Activated naive CD4-positive, alpha-beta T cell treated with anti-CD3 and anti-CD28 coated beads, Interleukin-2, amount 50 U/mL, for 16 hours (primary cell): ENCODE measurements at regions not wholly inside any gene's neighbourhood (a gene's known extent, or its start where the extent isn't known, plus 50 kb on each side); places are given as distances from the start of the nearest gene placed in this dataset.
"Not testable (repeated sequence)": the region's sequence is repeated elsewhere in the genome, so short reads cannot be mapped to it uniquely, and the experiment has no call there.

Source experiments
- DNase-seq: peaks from one replicate; pipeline ENCODE4 v3.0.0-alpha.2; 2020

GRCh38 chr2:180829261-180829660 lies 151.1 kb upstream of the UBE2E3 start:
- DNase-seq, result no peak

DNA sequence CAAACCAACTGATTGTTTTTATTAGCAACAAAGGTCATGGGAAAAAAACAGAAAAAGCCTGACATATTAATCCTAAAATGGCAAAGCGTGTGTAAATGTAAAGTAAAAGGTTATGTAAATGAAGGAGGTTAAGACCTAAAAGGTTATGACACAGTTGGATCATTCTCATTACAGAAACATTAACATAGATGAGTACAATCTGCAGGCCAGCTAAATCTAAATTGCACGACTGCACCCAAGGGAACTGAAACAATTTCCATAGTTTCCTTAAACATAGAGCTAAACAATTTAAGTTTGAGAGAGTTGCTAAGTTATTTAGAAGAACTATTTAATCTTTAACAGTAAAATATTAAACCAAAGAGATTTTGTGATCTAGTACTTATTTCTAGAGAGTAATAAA lies 151.6 kb upstream of the UBE2E3 start:
- DNase-seq, result no peak

- no peak for DNase-seq
Observed at GRCh38 chr2:180823546-180824141, 156.8 kb upstream of the UBE2E3 start.

- no peak for DNase-seq
Observed at GRCh38 chr2:180819106-180819505, 161.3 kb upstream of the UBE2E3 start.

DNA sequence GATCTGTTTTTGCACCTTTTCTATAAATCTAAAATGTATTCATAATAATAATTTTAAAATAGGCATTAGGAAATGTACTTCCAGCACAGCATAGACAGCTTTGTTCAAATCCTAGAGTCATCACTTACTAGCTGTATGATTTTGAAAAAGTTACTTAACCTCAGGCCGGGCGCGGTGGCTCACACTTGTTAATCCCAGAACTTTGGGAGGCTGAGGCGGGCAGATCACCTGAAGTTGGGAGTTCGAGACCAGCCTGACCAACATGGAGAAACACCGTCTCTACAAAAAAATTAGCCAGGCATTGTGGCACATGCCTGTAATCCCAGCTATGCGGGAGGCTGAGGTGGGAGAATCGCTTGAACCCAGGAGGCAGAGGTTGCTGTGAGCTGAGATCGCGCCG lies 161.7 kb upstream of the UBE2E3 start:
- DNase-seq, result not testable (repeated sequence)

- DNase-seq, result no peak
Observed at GRCh38 chr2:180799141-180799540, 181.3 kb upstream of the UBE2E3 start.

- DNase-seq, result no peak
Observed at GRCh38 chr2:180790891-180791290, 189.5 kb upstream of the UBE2E3 start.

- DNase-seq, result no peak
Observed at GRCh38 chr2:180787330-180787729, 193.1 kb upstream of the UBE2E3 start.

DNA sequence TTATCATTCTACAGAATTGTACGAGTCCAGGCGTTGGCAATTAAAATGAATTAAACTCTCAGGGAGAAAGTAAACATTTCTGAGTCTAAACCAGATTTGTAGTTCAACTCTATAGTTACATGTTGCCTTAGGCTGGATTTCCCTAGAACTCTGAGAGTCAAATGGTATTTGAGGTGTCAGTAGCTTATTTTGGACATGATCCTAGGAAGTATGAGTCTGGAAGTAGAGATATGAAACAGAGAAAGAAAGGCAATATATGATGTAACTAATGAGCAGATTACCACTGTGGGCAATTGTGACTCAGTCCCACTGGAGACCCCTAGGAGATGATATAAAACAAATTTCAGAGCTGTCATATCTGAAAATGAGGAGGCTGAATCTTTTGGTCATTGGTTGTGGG lies 199.1 kb upstream of the UBE2E3 start:
- DNase-seq, result no peak

- no peak for DNase-seq
Observed at GRCh38 chr2:180778291-180778690, 202.1 kb upstream of the UBE2E3 start.

DNA sequence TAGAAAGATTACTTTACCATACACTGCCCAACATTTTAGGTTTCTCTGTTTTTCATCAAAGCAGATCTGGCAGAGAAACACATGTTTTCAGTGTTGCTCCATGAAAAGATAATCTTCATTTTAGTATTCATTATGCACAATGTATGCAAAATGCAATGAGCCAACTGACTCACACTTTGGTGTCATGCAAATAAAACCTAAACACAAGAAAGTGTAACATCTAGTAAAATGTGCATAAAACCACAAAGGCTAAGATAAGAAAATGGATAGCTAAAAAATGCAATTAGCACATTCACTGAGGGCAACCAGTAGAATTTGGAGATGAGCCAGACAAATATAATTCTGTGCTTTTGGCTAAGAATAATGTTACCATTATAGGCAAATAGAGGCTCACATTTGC lies 203.5 kb upstream of the UBE2E3 start:
- DNase-seq, result no peak

GRCh38 chr2:180775711-180776110 lies 204.7 kb upstream of the UBE2E3 start:
- no peak for DNase-seq

DNA sequence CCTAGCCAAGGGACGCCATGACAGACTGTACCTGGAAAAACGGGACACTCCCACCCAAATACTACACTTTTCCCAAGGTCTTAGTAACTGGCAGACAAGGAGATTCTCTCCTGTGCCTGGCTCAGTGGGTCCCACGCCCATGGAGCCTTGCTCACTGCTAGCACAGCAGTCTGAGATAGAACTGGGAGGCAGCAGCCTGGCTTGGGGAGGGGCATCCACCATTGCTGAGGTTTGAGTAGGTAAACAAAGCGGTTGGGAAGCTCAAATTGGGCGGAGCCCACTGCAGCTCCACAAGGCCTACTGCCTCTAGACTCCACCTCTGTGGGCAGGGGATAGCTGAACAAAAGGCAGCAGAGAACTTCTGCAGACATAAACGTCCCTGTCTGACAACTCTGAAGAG lies 215.1 kb upstream of the UBE2E3 start:
- DNase-seq, result not testable (repeated sequence)

GRCh38 chr2:180763263-180763989 lies 217.0 kb upstream of the UBE2E3 start:
- no peak for DNase-seq

DNA sequence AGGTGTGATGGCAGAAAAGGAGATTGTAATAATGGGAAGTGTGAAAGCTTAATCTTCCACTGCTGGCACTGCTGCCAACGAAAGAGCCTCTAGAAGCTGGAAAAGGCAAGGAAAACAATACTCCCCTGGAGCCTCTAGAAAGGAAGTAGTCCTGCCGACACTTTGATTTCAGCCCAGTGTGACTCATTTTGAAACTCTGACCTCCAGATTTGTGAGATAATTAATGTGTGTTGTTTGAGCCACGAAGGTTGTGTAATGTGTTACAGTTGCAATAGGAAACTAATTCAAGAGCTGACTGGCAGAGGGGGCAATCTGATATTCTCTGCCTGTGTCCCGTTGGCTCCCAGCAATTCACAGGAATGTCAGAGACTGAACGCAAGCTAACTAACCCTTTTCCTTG lies 219.2 kb upstream of the UBE2E3 start:
- DNase-seq, result no peak

- DNase-seq, result no peak
Observed at GRCh38 chr2:180759631-180760030, 220.8 kb upstream of the UBE2E3 start.

- no peak for DNase-seq
Observed at GRCh38 chr2:180753809-180754761, 226.3 kb upstream of the UBE2E3 start.

- no peak for DNase-seq
Observed at GRCh38 chr2:180751306-180751920, 229.0 kb upstream of the UBE2E3 start.

- no peak for DNase-seq
Observed at GRCh38 chr2:180747728-180748127, 232.7 kb upstream of the UBE2E3 start.

- DNase-seq, result no peak
Observed at GRCh38 chr2:180743401-180743800, 237.0 kb upstream of the UBE2E3 start.

DNA sequence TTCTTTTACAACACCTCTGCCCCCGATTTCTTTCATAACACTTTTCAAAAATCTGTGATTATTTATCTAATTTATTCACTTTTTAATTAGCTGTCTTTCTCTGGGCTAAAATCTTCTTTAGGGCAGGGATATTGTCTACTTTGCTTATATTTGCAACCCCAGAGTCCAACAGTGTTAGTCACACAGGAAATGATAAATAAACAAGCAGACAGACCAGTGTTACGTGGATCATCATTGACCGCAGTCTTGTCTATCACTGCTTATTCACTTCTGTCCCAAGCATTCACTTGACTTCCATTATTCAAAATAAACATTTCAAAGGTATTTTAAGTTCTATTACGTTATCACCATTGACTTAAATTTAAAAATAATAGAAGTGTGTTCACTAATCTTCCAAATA lies 237.6 kb upstream of the UBE2E3 start:
- no peak for DNase-seq

- no peak for DNase-seq
Observed at GRCh38 chr2:180739070-180739469, 241.3 kb upstream of the UBE2E3 start.

DNA sequence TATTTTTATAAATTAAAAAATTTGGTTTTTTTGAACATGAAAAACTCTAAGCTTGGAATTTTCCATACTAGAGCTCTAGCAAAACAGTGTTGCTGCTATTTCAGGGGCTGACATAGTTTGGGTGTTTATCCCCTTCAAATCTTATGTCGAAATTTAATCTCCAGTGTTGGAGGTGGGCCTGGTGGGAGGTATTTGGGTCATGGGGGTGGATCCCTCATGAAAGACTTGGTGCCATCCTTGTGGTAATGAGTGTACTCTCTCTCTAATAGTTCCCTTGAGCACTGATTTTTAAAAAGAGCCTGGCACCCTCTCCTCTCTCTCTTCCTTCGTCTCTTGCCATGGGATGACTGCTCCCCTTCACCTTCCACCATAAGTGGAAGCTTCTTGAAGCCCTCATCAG lies 244.6 kb upstream of the UBE2E3 start:
- no peak for DNase-seq
